Activated gamma-delta T cell treated with anti-CD3 and anti-CD28 coated beads, Interleukin-2, amount 50 U/mL, for 16 hours (primary cell): ENCODE measurements at regions not wholly inside any gene's neighbourhood (a gene's known extent, or its start where the extent isn't known, plus 50 kb on each side); places are given as distances from the start of the nearest gene placed in this dataset.
"Not testable (repeated sequence)": the region's sequence is repeated elsewhere in the genome, so short reads cannot be mapped to it uniquely, and the experiment has no call there.

Source experiments
- DNase-seq: peaks from one replicate; pipeline ENCODE4 v3.0.0-alpha.2; 2020; ENCODE audit warnings: low read depth

DNA sequence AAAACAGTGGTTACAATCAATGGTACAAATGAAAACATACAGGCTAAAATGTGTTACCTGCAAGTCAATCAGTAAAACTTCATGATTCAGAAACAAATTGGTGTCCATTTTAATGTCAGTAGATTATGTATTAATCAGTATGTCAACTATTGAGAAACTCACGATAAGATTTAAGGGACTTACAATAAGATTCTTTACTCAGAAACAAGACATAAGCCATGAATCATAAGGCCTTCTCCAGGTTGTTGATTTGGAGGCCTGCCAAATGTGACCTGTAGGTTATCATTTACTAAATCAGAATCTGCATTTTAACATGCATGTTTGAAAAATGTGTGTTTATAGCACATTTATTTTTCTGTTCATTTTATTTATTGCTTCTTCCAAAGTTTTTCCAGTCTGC, 623.1 kb downstream of the CCDC85A start:
- no peak for DNase-seq

- no peak for DNase-seq
Observed at GRCh38 chr2:56807861-56808260, 624.1 kb downstream of the CCDC85A start.

- no peak for DNase-seq
Observed at GRCh38 chr2:56811401-56811800, 627.6 kb downstream of the CCDC85A start.

- DNase-seq, result no peak
Observed at GRCh38 chr2:56812432-56812831, 628.6 kb downstream of the CCDC85A start.

DNA sequence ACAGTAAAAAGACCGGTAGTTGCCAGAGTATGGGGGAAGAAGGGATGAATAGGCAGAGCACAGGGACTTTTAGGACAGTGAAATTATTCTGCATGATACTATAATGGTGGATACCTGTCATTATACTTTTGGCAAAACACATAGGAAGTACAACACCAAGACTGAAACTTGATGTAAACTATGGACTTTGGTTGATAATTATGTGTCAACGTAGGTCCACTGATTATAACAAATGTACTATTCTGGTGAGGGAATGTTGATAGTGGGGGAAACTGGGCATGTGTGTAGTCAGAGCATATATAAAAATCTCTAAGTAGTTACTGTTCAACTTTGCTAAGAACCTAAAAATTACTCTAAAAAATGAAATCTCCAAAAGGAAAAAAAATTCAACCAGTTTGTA, 629.7 kb downstream of the CCDC85A start:
- DNase-seq, result no peak

- no peak for DNase-seq
Observed at GRCh38 chr2:56816666-56817065, 632.9 kb downstream of the CCDC85A start.

DNA sequence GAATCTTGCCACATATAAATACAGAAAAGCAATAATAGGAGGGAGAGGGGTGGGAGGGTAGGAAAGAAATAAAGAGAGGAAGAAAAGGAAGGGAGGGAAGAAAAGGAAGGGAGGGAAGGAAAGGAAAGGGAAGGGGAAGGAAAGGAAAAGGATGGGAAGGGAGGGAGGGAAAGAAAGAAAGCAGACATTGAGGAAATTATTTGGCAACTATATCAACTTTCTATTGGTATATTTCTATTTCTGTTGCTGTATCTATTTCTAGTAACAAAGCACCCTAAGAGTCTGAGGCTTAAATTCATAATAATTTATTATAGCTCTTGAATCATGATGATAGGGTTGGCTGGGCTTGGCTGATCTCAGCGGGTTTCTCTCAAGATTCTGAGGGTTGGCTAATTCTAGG, 648.0 kb downstream of the CCDC85A start:
- DNase-seq, result no peak

- no peak for DNase-seq
Observed at GRCh38 chr2:56834686-56835085, 650.9 kb downstream of the CCDC85A start.

GRCh38 chr2:56840009-56840408, 656.2 kb downstream of the CCDC85A start:
- not testable (repeated sequence) for DNase-seq

DNA sequence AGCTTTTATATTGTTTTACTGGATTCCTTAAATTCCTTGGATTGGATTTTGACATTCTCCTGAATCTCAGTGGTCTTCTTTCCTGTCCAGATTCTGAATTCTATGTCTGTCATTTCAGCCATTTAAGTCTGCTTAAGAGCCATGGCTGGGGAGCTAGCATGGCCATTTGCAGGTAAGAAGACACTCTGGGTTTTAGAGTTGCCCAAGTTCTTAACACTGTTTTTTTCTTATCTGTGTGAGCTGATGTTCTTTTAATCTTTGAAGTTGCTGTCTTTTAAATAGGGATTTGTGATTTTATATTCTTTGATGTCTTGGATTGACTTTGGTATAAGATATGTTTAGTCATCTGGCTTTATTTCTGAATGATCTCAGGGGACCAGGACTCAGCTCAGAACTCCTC, 677.2 kb downstream of the CCDC85A start:
- DNase-seq, result no peak

DNA sequence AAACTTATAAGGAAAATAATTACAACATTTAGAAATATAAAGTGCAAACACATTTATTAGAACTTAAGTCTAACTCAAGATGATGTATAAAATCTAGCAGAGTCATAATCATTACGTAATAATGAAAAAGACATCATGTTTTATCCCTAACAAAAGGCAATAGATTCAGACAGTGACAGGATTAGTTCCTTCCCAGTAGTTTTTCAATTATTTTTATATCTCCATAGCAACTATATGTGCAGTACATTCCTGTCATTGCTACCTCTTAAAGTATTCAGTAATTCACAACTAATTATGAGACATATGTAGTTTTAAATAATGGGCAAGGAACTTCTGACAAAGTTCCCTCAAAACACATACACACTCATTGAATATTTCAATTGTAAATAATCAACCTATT, 687.9 kb downstream of the CCDC85A start:
- no peak for DNase-seq

DNA sequence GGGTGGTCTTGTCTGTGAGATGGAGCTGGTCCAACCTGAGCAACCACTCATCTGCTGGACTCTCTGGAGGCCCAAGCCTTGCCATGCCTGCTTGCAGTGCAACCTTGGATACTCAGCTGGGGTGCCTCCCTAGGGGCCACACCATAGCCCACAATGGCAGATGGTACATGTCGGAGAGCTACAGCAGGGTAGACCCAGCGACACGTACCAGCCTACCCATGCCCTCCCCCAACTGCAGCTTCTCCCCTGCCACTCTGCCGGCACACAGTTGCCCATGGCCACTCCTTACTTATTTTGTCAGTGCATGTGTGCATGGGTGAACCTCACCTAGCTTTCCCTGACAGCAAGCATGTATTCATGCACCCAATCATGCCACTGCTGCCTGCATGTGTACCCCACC, 690.9 kb downstream of the CCDC85A start:
- DNase-seq, result no peak

- DNase-seq, result no peak
Observed at GRCh38 chr2:56889738-56890137, 705.9 kb downstream of the CCDC85A start.

- DNase-seq, result no peak
Observed at GRCh38 chr2:56892382-56892781, 708.6 kb downstream of the CCDC85A start.

- no peak for DNase-seq
Observed at GRCh38 chr2:56898986-56899385, 715.2 kb downstream of the CCDC85A start.

GRCh38 chr2:56912490-56912889, 728.7 kb downstream of the CCDC85A start:
- no peak for DNase-seq

GRCh38 chr2:56918790-56919189, 735.0 kb downstream of the CCDC85A start:
- DNase-seq, result no peak

DNA sequence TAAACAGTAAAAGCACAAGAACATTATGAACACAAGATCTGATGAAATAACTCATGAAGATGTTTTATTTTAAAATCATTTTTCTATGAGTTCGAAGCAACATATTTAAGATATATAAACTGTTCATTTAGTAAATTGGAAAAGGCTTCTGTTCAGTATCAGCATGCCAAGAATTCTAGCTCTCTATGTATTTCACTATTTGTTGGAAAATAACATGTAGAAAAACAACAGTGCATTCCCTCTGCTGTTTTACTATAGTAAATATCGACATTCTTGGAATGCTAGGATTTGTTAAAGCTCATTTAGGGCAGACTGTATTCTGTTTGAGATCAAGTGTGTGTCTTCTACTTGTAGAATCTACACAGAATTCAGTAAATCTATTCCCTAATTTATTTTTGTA, 750.2 kb downstream of the CCDC85A start:
- DNase-seq, result no peak

GRCh38 chr2:56934866-56935265, 751.1 kb downstream of the CCDC85A start:
- DNase-seq, result no peak

DNA sequence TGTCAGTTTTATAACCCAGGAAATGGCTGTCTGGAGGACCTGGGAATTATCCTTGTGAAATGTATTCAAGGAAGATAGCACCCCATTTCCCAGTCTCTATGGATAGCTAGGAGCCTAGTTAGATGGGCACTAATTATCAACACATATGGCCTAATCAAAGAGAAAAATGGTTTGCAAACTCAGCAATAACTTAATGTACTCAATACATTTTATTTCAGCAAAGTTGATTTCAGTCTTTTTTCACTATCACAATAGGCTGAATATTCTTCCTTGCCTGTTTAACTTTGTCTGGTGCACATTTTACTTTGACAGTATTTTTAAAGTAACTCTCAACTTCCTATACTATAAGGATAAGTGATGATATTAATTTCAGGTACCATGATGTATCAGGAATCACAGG, 756.3 kb downstream of the CCDC85A start:
- no peak for DNase-seq

- no peak for DNase-seq
Observed at GRCh38 chr2:56952871-56953270, 769.1 kb downstream of the CCDC85A start.

DNA sequence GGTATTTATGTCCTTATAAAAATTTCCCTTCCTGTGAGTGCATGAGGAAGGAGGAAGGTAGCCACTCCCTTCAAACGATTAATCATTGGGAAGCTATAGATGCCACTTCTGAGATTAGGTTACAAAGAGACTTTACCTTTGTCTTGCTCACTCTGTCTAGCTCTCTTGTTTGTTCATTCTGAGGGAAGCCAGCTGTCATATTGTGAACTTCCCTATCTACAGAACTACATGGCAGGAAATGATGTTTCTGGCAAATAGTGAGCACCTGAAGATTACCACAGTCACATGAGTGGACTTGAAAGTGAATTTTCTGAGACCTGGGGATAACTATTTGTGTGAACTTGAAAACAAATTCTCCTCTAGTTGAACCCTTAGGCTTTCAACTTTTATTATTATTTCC, 776.8 kb downstream of the CCDC85A start:
- DNase-seq, result no peak

DNA sequence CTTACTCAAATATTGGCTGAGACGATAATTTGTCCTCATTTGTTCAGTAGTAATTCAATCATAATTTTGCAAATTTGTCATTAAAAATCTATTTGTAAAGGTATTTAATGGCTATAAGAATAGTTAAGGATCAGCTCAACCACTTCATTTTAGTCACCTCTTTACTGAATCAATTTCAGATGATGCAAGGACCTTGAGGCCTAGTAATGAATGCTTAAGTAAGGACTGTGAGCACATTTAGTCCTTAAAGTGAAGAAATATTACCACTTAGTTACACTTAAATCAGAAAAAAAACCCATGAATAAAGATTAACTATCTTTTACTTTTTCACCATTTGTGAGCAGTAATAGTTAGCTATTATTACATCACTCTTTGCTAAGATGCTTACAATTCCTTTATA, 778.9 kb downstream of the CCDC85A start:
- DNase-seq, result no peak

DNA sequence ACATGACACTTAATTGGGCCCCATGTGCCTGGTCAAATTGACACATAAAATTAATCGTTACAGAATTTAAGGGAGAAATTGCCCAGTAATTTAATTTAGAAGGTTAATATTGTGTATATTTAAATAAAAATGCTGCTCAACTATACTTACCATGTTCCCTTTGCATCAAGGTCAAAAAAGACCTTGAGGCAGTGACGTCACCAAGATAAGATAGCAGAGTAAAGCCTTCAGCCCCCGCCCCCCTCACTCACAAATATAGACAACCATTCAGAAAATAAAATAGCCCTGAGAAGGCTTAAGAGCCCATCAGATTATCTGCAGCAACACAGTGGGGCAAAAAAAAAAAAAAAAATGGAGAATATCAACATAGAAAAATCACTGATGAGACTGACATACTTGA, 785.7 kb downstream of the CCDC85A start:
- no peak for DNase-seq

GRCh38 chr2:56971383-56971974, 787.7 kb downstream of the CCDC85A start:
- no peak for DNase-seq
